ENCODE measurements at regions not wholly inside any gene's neighbourhood (a gene's known extent, or its start where the extent isn't known, plus 50 kb on each side); places are given as distances from the start of the nearest gene placed in this dataset.

DNA sequence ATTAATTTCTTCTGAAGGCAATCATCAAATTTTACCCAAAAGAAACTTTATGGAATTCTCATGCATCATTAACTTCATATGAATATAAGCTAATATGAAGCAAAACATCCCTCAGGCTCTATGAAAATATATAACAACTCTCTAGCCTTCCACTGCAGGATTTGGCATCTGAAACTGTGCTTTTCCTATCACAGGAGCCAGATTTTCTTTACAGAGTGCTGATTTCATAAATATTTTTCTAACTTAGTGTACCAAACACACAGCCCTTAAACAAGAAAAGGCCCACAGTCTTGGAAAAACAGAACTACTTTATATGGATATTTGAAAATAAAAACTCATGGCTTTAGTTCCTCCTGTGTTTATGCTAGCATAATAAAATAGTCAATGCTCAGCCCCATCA is 559.5 kb upstream of the CHRM3 start:
- H3K9ac ChIP-seq = no peak overlapping the region
- TF ChIP-seq Cebpa-rat (IDR thresholded peaks at IDR 0.05) = no peak

DNA sequence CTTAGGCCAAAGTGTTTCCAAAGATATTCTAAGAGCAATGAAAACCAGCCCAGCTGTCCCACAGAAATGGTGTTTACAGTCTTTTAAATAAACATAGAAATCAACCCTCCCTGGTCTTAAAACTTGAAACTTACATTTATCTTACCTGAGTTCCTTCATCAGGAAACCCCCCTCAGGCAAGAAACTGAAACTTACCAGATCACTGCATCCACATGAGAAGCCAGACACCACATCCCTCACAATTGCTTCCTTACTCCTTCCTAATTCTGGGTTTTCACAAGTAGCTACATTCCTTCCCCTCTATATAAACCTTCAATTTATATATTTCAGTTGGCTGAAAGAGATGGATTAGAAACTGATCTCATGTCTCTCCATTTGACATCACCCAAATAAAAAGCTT is 563.0 kb upstream of the CHRM3 start:
- H3K4me3 ChIP-seq = no peak overlapping the region
- H3K4me1 ChIP-seq = no peaks in the 10 kb centered on the region
- H3K9ac ChIP-seq = no peak overlapping the region
- no peaks in the 10 kb centered on the region for H4K20me1 ChIP-seq
- no peaks in the 10 kb centered on the region for H3K27me3 ChIP-seq
- peaks cover 5% of the 10 kb centered on the region; the same call in 1 of the 2 replicates for H3K9me3 ChIP-seq
- no peaks in the 10 kb centered on the region for H3K36me3 ChIP-seq
- no peak overlapping the region for H3K4me2 ChIP-seq
- no peak for TF ChIP-seq Cebpa-rat (IDR thresholded peaks at IDR 0.05)
- H3K27ac ChIP-seq = no peak overlapping the region

More for the DNA sequence above, 559.5 kb upstream of the CHRM3 start:
- Histone ChIP-seq H3K36me3 (no peaks in the 10 kb centered on the region), H3K4me1 (no peaks in the 10 kb centered on the region), H3K4me2 (no peak overlapping the region), H3K27me3 (no peaks in the 10 kb centered on the region), H3K4me3 (no peak overlapping the region), H4K20me1 (no peaks in the 10 kb centered on the region), H3K9me3 (peaks cover 27% of the 10 kb centered on the region), H3K27ac (no peak overlapping the region)

DNA sequence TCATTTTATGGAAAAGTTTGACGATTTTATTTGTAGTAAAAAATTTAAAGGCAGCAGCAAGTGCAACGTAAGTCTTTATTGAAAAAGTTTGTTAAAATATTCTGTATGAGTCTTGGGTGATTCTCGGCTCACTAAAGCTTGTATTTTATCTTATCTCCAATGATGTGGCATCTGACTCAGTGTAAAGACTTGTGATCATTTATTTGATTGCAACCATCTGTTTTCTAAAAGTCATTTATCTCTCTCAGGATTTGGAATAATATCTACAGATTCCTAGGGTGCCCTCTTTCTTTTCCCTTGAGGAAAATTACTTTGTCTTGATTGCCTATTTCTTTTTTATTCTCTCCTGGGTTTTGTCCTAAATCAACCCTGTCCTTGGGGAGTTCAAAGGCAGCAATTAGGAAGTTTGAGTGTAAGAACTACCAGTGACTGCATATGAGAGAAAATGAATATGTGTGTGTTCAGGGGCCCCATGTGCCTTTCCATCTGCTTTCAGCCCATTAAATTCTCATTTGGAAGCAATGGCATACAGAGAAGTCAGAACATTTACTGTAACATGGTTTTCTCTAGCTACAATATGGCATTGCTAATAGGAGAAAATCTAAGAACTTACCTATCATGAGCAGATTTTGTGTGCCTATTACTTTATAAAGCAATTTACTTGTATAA is 575.0 kb upstream of the CHRM3 start:
- H3K4me2 ChIP-seq = no peak overlapping the region
- no peaks in the 10 kb centered on the region for H4K20me1 ChIP-seq
- H3K27me3 ChIP-seq = no peaks in the 10 kb centered on the region
- no peak overlapping the region for H3K4me3 ChIP-seq
- H3K27ac ChIP-seq = no peak overlapping the region
- H3K4me1 ChIP-seq = no peaks in the 10 kb centered on the region
- no peaks in the 10 kb centered on the region for H3K36me3 ChIP-seq
- H3K9ac ChIP-seq = no peak overlapping the region
- TF ChIP-seq Cebpa-rat (IDR thresholded peaks at IDR 0.05) = no peak
- no peaks in the 10 kb centered on the region for H3K9me3 ChIP-seq

DNA sequence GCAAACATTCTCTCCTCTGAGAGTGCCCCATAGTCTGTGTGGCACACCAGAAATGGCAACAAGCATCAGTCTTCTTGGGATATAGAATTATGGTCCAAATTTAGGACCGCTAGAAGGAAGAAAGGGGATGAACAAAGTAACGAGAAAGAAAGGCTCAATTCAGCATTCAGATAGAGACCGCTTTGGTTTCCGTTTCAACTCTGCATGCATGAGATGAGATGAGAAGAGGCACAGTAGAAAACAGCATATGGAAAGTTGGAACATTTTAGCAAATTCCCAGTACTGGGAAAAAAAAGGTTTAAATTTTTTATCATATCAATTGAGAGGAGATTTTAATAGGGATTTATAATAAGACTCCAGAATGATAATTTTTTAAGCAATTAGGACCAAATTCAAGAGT is 595.5 kb upstream of the CHRM3 start:
- H3K27me3 ChIP-seq = no peaks in the 10 kb centered on the region
- no peaks in the 10 kb centered on the region for H3K36me3 ChIP-seq
- H3K4me2 ChIP-seq = no peak overlapping the region
- H3K9ac ChIP-seq = no peak overlapping the region
- no peaks in the 10 kb centered on the region for H3K4me1 ChIP-seq
- H3K27ac ChIP-seq = no peak overlapping the region
- no peak overlapping the region for H3K4me3 ChIP-seq
- no peaks in the 10 kb centered on the region for H3K9me3 ChIP-seq
- H4K20me1 ChIP-seq = no peaks in the 10 kb centered on the region
- TF ChIP-seq Cebpa-rat (IDR thresholded peaks at IDR 0.05) = no peak

DNA sequence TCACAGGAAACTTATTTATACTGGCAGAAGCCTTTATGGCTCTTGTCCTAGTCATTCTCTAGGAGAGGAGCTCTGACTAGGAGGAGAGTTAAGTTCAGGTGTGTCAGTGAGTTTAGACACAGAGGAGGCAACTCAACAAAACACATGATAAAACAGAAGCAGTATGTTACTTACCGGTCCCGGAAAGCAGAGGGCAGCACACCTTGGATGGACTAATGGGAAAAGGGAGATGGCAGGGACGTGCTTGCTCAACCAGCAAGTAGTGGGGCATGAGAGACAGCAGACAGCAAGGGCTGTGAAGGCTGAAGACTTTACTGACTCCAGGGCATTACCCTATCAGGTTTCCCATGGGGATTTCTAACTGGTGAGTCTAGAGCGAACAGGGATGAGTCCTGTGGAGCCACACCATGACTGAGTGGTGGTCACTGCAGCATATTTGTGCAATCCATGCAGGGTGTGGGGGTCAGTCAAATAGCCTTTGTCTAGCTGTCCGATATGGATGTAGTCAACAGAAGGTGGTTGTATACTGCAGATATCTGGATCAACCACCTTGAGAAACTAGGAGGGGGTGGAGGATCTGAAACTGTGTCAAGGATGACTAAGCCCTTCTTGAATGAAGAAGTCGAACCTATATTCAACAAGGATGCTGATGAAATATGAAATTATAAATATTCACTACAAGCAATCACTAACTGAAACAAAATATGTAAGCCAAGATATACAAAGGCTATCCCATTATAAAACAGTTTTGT is 596.3 kb upstream of the CHRM3 start:
- H4K20me1 ChIP-seq = no peaks in the 10 kb centered on the region
- no peaks in the 10 kb centered on the region for H3K9me3 ChIP-seq
- H3K4me1 ChIP-seq = no peaks in the 10 kb centered on the region
- no peak overlapping the region for H3K4me2 ChIP-seq
- no peak for TF ChIP-seq Cebpa-rat (IDR thresholded peaks at IDR 0.05)
- H3K36me3 ChIP-seq = no peaks in the 10 kb centered on the region
- H3K4me3 ChIP-seq = no peak overlapping the region
- no peak overlapping the region for H3K27ac ChIP-seq
- H3K27me3 ChIP-seq = no peaks in the 10 kb centered on the region
- H3K9ac ChIP-seq = no peak overlapping the region

DNA sequence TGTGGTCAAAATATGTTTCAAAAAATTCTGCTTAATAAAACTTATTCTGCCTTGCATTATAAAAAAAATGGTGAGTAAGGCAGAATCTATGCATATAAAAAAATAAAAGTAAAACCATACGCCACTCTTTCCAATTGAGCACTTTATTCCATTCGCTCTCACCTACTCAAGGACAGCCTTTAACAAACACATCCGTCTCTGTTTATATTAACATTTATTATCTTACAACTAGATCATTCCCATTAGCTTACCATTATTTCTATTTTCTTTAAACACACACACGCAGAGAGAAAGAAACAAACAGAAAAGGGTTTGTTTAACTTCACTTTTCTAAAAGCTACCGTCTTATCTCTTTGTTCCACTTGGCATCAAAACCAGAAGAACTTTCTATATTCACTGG is 598.9 kb upstream of the CHRM3 start:
- H3K4me3 ChIP-seq = no peak overlapping the region
- H3K27ac ChIP-seq = no peak overlapping the region
- no peak overlapping the region for H3K4me2 ChIP-seq
- no peaks in the 10 kb centered on the region for H3K27me3 ChIP-seq
- H3K4me1 ChIP-seq = no peaks in the 10 kb centered on the region
- no peaks in the 10 kb centered on the region for H3K36me3 ChIP-seq
- H3K9ac ChIP-seq = no peak overlapping the region
- no peaks in the 10 kb centered on the region for H4K20me1 ChIP-seq
- no peaks in the 10 kb centered on the region for H3K9me3 ChIP-seq
- TF ChIP-seq Cebpa-rat (IDR thresholded peaks at IDR 0.05) = no peak

DNA sequence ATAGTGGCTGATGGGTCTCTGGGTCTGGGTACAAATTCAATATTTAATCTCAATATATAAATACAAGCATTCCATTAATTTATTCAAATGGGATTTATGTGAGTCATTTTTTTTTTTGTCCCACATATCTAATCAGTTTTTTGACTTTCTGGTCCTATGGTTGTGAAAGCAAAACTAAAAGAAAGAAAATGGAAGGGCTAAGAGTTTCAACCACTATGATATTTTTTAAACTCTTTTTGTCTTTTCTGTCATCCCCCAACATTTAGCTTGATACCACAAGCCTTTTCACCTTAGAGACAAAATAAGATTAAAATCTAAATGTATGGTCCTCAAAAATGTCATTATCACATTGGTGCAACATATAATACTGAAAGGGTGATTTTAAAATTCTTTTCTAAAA is 602.7 kb upstream of the CHRM3 start:
- Histone ChIP-seq H3K4me3 (no peak overlapping the region), H3K4me1 (peaks cover 7% of the 10 kb centered on the region), H3K9me3 (no peaks in the 10 kb centered on the region), H3K4me2 (no peak overlapping the region), H3K27me3 (no peaks in the 10 kb centered on the region), H3K9ac (no peak overlapping the region), H4K20me1 (no peaks in the 10 kb centered on the region), H3K36me3 (no peaks in the 10 kb centered on the region), H3K27ac (no peak overlapping the region)
- TF ChIP-seq Cebpa-rat (IDR thresholded peaks at IDR 0.05) = no peak

DNA sequence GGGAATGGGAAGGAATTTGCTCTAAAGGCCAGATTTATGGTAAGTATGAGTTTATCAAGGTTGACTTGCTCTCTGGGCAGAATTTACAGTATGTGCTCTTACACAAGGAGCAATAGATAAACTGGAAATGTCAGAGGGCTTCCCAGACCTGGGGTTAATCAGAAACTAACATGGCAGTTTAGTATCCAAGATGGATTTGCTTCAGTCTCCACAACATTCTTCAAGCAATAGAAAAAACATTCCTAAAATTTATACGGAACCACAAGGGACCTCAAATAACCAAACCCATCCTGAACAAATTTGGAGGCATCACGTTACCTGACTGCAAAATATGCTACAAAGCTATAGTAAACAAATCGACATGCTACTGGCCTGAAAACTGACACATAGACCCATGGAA is 606.7 kb upstream of the CHRM3 start:
- Histone ChIP-seq H3K27ac (no peak overlapping the region), H3K27me3 (no peaks in the 10 kb centered on the region), H3K36me3 (no peaks in the 10 kb centered on the region), H3K9ac (no peak overlapping the region), H3K4me2 (no peak overlapping the region), H3K9me3 (no peaks in the 10 kb centered on the region), H3K4me3 (no peak overlapping the region), H3K4me1 (peaks cover 7% of the 10 kb centered on the region), H4K20me1 (no peaks in the 10 kb centered on the region)
- no peak for TF ChIP-seq Cebpa-rat (IDR thresholded peaks at IDR 0.05)

DNA sequence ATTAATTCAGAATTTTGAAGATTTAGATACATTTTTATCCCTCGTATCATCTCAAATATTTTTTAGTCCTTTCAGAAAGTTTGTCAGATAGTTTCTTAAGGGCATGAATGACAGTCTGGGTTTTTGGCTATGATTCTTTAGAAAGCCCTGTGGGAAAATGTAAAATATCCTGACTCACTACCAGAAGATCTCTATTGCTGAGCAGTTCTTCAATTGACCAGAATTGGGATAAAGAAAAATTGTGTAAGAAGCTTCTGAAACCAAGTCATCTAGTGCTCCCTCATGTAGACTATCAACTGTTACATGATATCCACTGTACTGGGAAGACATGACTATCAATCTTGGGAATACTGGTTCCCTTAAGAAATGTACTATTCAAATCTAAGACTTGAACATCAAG is 608.3 kb upstream of the CHRM3 start:
- H3K4me1 ChIP-seq = peaks cover 7% of the 10 kb centered on the region
- no peaks in the 10 kb centered on the region for H3K36me3 ChIP-seq
- no peak overlapping the region for H3K27ac ChIP-seq
- no peaks in the 10 kb centered on the region for H3K27me3 ChIP-seq
- H3K9ac ChIP-seq = no peak overlapping the region
- H3K9me3 ChIP-seq = no peaks in the 10 kb centered on the region
- H3K4me2 ChIP-seq = no peak overlapping the region
- no peaks in the 10 kb centered on the region for H4K20me1 ChIP-seq
- TF ChIP-seq Cebpa-rat (IDR thresholded peaks at IDR 0.05) = no peak
- H3K4me3 ChIP-seq = no peak overlapping the region

DNA sequence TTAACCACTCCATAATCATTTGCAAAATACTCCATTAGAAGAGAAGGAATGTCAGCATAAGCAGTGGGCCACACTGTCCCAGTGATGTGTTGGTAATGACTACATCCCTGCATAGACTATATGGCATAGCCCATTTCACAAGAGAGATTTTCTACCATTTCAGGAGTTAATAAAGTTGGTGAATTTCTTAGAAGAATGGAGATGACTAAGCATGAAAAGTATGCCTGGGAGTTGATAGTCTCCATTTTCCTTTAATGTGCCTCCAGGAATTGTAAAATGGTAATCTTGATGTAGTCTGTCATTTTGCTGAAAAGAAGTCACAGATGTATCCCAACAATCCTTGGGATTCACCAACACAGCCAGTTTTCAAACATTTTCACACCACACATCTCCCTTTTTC is 608.8 kb upstream of the CHRM3 start:
- Histone ChIP-seq H3K9ac (no peak overlapping the region), H3K27ac (no peak overlapping the region), H3K27me3 (no peaks in the 10 kb centered on the region), H3K4me2 (no peak overlapping the region), H3K36me3 (no peaks in the 10 kb centered on the region), H3K4me1 (peaks cover 7% of the 10 kb centered on the region), H4K20me1 (no peaks in the 10 kb centered on the region), H3K4me3 (no peak overlapping the region), H3K9me3 (no peaks in the 10 kb centered on the region)
- no peak for TF ChIP-seq Cebpa-rat (IDR thresholded peaks at IDR 0.05)

Measured in BLaER1 (cell line).